ENCODE measurements at regions not wholly inside any gene's neighbourhood (a gene's known extent, or its start where the extent isn't known, plus 50 kb on each side); places are given as distances from the start of the nearest gene placed in this dataset.

DNA sequence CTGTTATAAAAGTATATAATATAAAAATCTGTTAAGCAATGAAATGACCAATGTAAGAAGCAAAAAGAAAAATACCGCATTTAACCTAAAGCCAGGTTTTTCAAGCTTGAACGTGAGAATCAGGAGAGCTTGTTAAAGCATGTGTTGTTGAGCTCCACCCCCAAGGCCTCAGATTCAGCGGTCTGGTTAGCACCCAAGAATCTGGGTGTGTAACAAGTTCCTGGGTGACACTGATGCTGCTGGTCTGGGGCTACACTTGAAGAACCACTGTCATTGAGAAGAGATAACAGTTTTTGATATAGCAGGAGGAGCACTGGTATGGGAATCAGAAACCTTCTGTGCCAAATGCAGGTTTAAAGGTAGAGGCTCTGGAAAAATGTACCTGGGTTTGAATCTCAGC, 154.0 kb downstream of the ID4 start:
- H3K36me3 ChIP-seq (ENCODE audit: control insufficient read depth, insufficient read depth, low read length) = no peaks in the 10 kb centered on the region
- H3K36me3 Mint-ChIP-seq (ENCODE audit: insufficient read depth, unreplicated experiment) = no peaks in the 10 kb centered on the region
- no TSS peak for BruUV-seq (replicated peaks)
- no peak overlapping the region for H3K27ac Mint-ChIP-seq (ENCODE audit: unreplicated experiment)
- CTCF ChIA-PET = no interaction called here
- no peaks in the 10 kb centered on the region for H3K27me3 ChIP-seq (replicated peaks; ENCODE audit: control insufficient read depth, insufficient read depth, low read length)
- no peaks in the 10 kb centered on the region for H3K9me3 Mint-ChIP-seq (ENCODE audit: unreplicated experiment)
- H3K27me3 Mint-ChIP-seq (ENCODE audit: insufficient read depth, unreplicated experiment) = peaks cover 10% of the 10 kb centered on the region
- no peak for TF ChIP-seq CTCF (IDR thresholded peaks at IDR 0.05; ENCODE audit: insufficient read depth in 1 of 2, low read depth in 1 of 2, low read length in 1 of 2, severe bottlenecking in 1 of 2, unreplicated experiment in 1 of 2)
- H3K4me3 Mint-ChIP-seq (ENCODE audit: unreplicated experiment) = no peak overlapping the region
- H3K4me1 Mint-ChIP-seq (ENCODE audit: low read depth, unreplicated experiment) = no peaks in the 10 kb centered on the region
- no peak overlapping the region for H3K4me3 ChIP-seq (ENCODE audit: low read depth, low read length)
- H3K4me1 ChIP-seq = no peaks in the 10 kb centered on the region
- DNase-seq = no peak
- H3K9me3 ChIP-seq = no peaks in the 10 kb centered on the region
- intact Hi-C loops (cut with micrococcal nuclease; ENCODE audit: unreplicated experiment) = no loop called here
- POLR2A ChIA-PET = no interaction called here

- no TSS peak for BruUV-seq (replicated peaks)
- Mint-ChIP-seq H3K9me3 (ENCODE audit: unreplicated experiment) (no peaks in the 10 kb centered on the region), H3K27ac (ENCODE audit: unreplicated experiment) (no peak overlapping the region), H3K4me3 (ENCODE audit: unreplicated experiment) (no peak overlapping the region), H3K36me3 (ENCODE audit: insufficient read depth, unreplicated experiment) (no peaks in the 10 kb centered on the region), H3K4me1 (ENCODE audit: low read depth, unreplicated experiment) (no peaks in the 10 kb centered on the region), H3K27me3 (ENCODE audit: insufficient read depth, unreplicated experiment) (peaks cover 16% of the 10 kb centered on the region)
- TF ChIP-seq CTCF (IDR thresholded peaks at IDR 0.05; ENCODE audit: insufficient read depth in 1 of 2, low read depth in 1 of 2, low read length in 1 of 2, severe bottlenecking in 1 of 2, unreplicated experiment in 1 of 2) = no peak
- POLR2A ChIA-PET = no interaction called here
- Histone ChIP-seq H3K36me3 (ENCODE audit: control insufficient read depth, insufficient read depth, low read length) (no peaks in the 10 kb centered on the region), H3K9me3 (no peaks in the 10 kb centered on the region), H3K4me3 (ENCODE audit: low read depth, low read length) (no peak overlapping the region), H3K27me3 (replicated peaks; ENCODE audit: control insufficient read depth, insufficient read depth, low read length) (no peaks in the 10 kb centered on the region), H3K4me1 (no peaks in the 10 kb centered on the region)
- intact Hi-C loops (cut with micrococcal nuclease; ENCODE audit: unreplicated experiment) = no loop called here
- no peak for DNase-seq
- CTCF ChIA-PET = no interaction called here
Observed at GRCh38 chr6:19994909-19995308, 157.7 kb downstream of the ID4 start.

- DNase-seq = no peak
- no peak for TF ChIP-seq CTCF (IDR thresholded peaks at IDR 0.05; ENCODE audit: insufficient read depth in 1 of 2, low read depth in 1 of 2, low read length in 1 of 2, severe bottlenecking in 1 of 2, unreplicated experiment in 1 of 2)
- Histone ChIP-seq H3K4me1 (no peaks in the 10 kb centered on the region), H3K27me3 (replicated peaks; ENCODE audit: control insufficient read depth, insufficient read depth, low read length) (no peaks in the 10 kb centered on the region), H3K9me3 (no peaks in the 10 kb centered on the region), H3K4me3 (ENCODE audit: low read depth, low read length) (no peak overlapping the region), H3K36me3 (ENCODE audit: control insufficient read depth, insufficient read depth, low read length) (no peaks in the 10 kb centered on the region)
- BruUV-seq (replicated peaks) = no TSS peak
- no peaks in the 10 kb centered on the region for H3K9me3 Mint-ChIP-seq (ENCODE audit: unreplicated experiment)
- H3K27ac Mint-ChIP-seq (ENCODE audit: unreplicated experiment) = no peak overlapping the region
- no peaks in the 10 kb centered on the region for H3K4me1 Mint-ChIP-seq (ENCODE audit: low read depth, unreplicated experiment)
- peaks cover 16% of the 10 kb centered on the region for H3K27me3 Mint-ChIP-seq (ENCODE audit: insufficient read depth, unreplicated experiment)
- no peak overlapping the region for H3K4me3 Mint-ChIP-seq (ENCODE audit: unreplicated experiment)
- intact Hi-C loops (cut with micrococcal nuclease; ENCODE audit: unreplicated experiment) = no loop called here
- CTCF ChIA-PET = no interaction called here
- POLR2A ChIA-PET = no interaction called here
- no peaks in the 10 kb centered on the region for H3K36me3 Mint-ChIP-seq (ENCODE audit: insufficient read depth, unreplicated experiment)
Observed at GRCh38 chr6:19995575-19996257, 158.5 kb downstream of the ID4 start.
